Spleen (tissue), 7 donors: ENCODE measurements at regions not wholly inside any gene's neighbourhood (a gene's known extent, or its start where the extent isn't known, plus 50 kb on each side); places are given as distances from the start of the nearest gene placed in this dataset.

Experiments
- CTCF ChIP-seq, 11 experiments: fragments of 200-600 bp in 7 of 11; fragments of 450-650 bp in 4 of 11; sonication (generic) in 4 of 11; IDR thresholded peaks in 8 of 11; conservative IDR thresholded peaks in 3 of 11; 1 replicate in 7 of 11; 2 replicates in 4 of 11; pipeline versions ENCODE4 v1.4.0 to v1.8.0; 2016 to 2021; ENCODE audit warnings: antibody characterized with exemption in 11 of 11, inconsistent platforms in 4 of 11, mild to moderate bottlenecking in 1 of 11
- POLR2A ChIP-seq, 3 donors: fragments of 450-650 bp; IDR thresholded peaks; one replicate each; pipeline ENCODE4 v1.5.1; 2017; ENCODE audit warnings: antibody characterized with exemption in 3 of 3, mild to moderate bottlenecking in 1 of 3
- donor health status: DM: no; HTN: no; CAD: no; lungs with moderate emphysema.
- donor health status: DM: no; HTN: no; CAD: no.
- donor health status: DM: no; HTN: no; CAD: no.

- no peak for TF ChIP-seq CTCF (IDR thresholded peaks at IDR 0.05 in 8 of 11, conservative IDR thresholded peaks at IDR 0.05 in 3 of 11)
- TF ChIP-seq POLR2A (IDR thresholded peaks at IDR 0.05): no peak
These were observed 123.0 kb upstream of the POU3F2 start for GRCh38 chr6:98711380-98711779.
